Muscle of back (tissue), 3 donors: ENCODE measurements at regions not wholly inside any gene's neighbourhood (a gene's known extent, or its start where the extent isn't known, plus 50 kb on each side); places are given as distances from the start of the nearest gene placed in this dataset.
"Not testable (repeated sequence)": the region's sequence is repeated elsewhere in the genome, so short reads cannot be mapped to it uniquely, and the experiment has no call there.

Experiments
- DNase-seq, 3 donors: peaks; one replicate each; pipeline versions ENCODE4 v3.0.0 to v3.0.0-alpha.2; 2013

DNA sequence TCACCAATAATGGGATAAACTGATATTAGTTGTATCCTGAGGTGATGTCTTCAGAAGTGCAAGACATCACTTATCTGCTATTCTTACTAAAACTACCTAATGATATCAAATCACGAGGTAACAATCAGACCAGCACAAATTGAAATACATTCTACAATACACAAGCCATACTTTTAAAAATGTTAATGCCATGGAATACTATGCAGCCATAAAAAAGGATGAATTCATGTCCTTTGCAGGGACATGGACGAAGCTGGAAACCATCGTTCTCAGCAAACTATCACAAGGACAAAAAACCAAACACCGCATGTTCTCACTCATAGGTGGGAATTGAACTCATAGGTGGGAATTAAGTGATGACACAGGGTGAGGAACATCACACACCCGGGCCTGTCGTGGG lies 129.3 kb downstream of the SST start:
- no peak for DNase-seq

DNA sequence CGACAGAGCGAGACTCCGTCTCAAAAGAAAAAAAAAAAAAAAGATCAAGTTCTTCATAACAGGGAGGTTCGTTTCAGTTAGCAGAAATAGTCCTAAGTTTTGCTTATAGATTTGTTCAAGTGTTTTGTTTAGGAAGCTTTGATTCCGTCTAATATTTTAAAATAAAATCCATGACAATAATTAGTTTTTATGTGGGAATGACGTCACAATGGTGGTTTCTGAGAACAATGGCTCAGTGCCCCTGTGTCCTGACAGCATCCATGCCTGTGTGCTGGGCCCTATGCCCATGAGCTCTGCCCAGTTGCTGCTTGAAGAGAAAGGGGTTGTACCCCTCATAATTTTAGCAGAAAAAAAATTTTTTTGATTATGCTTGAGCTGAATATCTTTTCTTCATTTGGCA lies 134.0 kb downstream of the SST start:
- DNase-seq = no peak

DNA sequence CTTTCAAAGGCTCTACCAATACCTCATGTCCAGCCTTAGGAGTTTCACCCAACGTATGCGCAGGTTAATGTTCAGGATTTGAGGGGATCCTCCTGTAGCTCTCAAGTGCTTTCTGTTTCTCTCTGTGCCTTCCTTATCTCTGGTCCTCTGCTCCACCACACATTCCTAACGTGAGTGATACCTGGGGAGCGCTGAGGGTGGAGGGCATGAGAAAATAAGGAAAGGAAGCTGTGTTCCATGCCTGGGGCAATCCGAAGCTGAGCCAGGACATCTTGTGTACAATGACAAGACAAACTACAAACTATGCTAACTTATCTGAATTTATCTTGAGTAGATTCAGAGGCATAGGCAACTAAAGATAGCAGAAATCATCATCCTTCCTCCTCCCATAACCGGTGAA lies 136.4 kb downstream of the SST start:
- DNase-seq = no peak

DNA sequence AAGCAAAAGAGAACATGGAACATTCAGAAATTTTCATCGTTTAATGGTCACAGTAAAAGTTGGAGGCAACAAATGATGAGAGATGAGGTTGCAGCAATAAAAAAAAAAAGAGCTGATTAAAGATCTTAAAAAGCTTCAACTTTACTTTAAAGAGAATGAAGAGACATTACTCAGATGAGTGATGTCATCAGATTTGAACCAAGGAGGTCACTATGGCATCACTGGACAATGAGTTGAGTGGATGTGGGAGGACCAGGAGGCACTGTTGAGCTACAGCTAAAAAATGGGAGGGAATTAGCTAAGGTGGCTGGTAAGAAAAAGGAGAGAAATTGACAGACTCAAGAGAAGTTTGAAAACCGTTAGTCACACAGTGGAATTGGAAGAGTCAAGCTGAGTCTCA lies 138.4 kb downstream of the SST start:
- no peak for DNase-seq

DNA sequence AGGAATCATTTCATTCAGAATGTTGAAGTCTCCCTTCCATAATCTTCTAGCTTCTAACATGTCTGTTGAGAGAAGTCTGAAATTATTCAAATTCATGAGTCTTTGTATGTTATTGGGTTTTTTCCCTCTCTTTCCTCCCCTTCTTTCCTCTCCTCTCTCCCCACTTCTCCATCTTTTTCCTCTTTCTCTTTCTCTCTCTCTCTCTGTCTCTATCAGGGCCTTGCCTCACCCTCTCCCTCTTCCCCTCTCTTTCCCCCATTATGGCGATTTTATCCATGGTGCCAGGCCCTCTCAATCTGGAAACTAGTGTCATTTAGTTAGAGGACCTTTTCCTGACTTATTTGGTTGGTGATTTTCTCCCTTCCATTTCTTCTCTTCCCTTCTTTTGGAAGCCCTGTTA lies 147.3 kb downstream of the SST start:
- DNase-seq = no peak

DNA sequence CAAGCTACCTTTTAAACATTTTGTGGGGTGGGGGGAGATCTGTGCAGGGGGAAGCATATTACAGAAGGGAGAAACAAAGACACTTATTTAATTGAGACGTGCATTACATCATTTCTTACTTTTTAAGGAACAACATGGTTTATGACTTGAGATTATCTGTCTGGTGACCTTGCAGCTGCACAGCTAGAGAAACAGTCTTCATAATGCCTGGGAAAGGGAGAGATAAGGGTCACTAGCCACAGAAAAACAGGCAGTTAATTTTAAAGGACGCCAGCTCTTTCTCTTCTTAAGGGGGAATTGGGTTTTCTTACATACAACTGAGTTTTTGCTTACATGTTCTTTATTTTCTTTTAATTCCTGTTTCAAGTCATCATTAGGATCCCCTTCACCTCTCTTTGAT lies 147.9 kb downstream of the SST start:
- peak in 2 of 3 donors; percentile 14 to 51 for DNase-seq

DNA sequence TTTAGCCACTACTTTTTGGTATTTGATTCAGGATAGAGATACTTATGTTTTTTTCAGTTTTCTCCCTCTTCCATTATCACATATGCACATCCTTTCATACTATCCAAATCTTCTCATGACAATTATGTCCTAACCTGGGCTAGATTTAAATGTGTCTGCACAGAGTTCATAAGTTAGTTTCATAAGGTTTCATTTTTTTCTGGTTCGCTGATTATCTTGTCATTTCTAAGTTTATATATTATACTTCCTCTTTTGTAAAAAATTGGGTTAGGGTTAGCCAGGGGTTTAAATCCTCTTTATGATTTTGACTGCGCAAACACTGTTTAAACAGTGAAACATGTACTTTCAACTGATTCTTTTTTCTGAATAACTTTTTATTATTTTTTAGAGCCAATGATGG lies 148.6 kb downstream of the SST start:
- peak in 1 of 3 donors; percentile 18 for DNase-seq

DNA sequence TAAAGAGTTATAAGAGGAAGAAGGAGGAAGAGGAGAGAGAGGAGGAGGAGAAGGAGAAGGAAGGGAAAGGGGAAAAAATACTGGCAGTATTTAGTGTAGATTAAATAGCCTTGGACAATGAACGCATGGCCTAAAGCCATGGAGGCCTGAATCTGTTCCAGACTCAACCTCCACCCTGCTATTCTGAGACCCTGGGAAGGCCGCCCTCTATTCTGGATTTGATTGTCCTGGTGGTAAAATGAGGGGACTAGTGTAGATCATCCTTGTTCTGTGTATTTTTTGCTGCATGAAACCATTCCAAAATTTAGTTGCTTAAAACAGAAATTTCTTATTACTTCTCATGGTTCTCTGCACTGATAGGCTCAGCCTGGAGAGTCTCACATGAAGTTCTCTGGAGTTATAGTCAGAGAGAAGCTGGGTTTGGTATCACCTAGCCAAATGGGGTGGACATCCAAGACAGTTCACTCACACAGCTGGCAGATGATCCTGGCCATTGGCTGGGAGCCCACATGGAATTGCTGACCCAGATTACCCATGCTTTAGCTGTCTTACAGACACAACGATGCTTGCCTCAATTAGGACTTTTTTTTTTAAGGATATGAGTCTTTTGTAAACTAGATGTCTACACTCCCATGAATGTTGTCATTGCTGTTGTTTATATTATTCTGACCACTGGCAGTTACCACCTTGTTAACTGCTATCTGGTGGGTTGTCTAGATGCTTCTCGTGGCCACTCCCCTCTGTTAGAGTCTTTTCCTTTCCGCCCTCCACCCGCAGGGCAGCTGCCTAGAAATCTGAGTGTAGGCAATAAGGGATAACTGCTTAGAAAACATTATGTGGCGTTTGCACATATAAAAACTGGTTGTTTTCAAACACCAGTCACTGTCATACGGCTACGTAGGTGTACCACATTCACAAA lies 149.9 kb downstream of the SST start:
- DNase-seq = peak in 2 of 3 donors; percentile 16 to 50

DNA sequence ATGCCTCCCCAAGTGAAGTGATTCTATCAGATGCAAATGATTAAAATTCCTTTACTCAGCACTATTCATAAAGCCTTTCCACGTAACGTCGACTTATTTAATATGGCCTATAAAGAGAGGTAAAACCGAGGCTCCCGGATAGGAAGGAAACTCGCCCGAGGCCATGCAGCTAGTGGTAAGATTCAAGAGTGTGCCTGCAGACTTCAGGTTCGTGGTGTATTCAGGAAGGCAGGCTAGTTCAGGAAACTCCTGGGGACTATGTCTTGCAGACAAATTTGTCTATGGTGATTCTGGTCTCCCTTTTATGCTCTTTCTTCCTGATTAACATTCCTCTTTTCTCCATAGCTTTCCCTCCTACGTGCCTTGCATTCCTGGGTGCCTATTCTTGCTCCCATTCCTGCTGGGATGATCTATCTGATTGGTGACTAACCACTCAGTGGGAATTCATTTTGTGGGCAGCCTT lies 150.7 kb downstream of the SST start:
- DNase-seq = peak in 2 of 3 donors; percentile 2 to 61

DNA sequence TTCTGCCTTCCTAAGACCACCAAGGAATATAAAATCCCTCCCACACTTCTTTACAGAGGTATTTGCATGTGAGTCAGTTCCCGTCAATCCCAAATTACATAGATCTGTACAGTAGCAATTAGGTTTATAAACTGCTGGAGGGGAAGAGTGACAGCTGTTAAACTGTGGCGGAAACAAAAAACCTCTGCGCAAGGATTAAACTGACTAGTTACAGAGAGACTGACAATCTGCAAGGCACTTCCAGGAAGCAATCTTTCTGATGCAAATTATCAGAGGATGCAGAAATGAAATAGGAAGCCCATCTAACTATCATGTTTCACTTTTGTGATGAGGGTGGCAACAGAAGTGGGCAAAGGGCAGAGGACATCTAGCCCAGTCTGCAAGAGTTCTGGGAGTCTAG lies 150.4 kb downstream of the RTP4 start:
- no peak for DNase-seq

DNA sequence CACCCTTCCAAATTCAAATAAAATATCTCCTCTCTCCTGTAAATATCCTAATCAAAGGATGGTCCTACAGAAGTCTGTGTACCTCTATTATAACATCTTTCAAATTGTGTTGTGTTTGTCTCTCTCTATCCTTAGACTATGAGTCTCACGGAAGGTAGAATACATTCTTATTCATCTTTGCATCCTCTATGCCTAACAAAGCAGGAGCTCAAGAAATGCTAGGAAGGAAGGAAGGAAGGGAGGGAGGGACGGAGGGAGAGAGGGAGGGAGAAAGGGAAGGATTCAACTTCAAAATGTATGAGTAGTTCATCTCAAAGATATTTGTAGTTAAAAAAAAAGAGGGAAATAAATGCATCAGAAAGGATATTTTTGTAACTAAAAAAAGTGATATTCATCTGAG lies 150.0 kb downstream of the RTP4 start:
- DNase-seq = no peak

DNA sequence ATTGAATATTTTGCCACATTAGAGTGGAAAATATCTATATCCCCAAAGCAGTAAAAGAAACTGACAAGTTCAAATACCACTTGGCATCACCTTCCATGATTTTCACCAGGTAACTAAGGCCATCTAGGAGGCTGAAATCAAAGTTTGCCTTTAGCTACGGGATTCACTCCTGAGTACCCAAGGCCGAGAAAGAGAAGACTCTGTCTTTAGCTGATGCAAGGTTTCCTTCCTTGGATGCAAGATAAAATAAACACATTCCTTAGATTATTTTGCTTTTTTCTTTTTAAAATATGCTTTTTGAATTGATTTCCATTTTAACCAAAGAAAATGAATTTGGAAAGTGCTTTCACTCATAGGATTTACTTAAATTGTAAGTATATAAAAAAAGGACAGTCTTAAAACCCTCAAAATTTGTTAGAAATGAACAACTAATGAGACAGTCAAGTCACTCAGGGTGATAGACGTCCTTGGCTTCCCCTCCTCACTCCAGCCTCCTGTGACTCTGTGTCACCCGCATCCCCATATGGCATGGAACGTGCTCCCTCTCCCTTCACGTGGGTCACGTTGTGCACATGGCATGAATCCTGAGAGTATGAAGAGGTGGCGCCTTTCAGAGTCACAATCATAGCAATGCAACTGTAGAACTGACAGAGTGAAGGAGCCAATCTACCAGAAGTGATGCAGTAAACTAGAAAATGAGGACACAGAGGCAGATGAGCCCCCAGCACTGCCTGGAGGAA lies 148.4 kb downstream of the RTP4 start:
- no peak for DNase-seq

DNA sequence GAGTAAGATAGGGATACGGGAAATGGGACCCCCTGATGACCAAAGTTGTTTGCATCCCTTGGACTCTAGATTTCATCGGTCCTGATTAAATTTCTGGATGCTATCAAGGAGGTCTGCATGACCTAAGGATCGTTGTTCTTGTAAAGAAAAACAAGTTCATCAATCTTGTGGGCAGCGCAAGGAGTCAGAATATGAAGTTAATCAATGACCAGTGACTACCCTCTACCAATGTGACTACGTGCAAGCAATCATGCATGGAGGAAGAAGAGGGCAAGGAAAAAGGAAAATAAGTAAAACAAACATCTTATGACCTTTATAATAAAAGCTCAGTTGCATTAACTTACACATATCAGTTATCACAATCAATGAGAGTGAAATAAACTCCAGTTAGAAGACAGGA lies 139.7 kb downstream of the RTP4 start:
- no peak for DNase-seq

DNA sequence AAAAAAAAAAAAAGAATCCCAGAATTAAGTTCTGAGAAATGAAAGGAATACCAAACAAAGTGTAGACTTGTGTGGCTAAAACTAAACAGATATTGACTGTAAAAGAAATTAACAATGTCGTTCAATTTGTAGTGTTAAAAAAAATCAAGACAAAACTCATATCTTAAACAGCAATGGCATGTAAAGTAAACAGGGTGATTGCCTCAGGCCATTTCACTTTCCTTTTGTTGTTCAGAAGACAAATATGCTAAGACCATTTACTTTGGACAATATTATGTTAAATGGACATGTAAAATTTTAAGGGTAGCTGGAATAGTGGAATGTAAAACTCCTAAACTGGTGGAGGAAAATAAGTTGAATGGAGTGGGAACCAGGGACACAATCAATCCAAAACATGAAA lies 139.1 kb downstream of the RTP4 start:
- no peak for DNase-seq

DNA sequence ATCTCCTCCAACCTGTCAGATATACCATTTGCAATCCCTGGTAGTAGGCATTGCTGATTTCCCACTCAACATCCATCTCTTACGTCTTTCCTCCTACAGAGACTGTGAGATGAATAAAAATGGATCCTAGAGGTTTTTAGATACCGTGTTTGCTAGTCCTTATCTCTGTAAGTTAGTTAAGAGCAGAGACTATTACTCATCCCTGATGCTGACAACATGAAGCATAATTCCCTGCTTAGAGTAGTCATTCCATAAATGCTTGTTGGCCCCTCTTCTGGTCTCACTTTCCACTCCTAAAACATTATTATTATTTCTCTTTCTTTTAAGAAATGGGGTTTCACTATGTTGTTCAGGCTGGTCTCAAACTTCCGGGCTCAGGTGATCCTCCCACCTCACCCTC lies 136.2 kb downstream of the RTP4 start:
- no peak for DNase-seq

DNA sequence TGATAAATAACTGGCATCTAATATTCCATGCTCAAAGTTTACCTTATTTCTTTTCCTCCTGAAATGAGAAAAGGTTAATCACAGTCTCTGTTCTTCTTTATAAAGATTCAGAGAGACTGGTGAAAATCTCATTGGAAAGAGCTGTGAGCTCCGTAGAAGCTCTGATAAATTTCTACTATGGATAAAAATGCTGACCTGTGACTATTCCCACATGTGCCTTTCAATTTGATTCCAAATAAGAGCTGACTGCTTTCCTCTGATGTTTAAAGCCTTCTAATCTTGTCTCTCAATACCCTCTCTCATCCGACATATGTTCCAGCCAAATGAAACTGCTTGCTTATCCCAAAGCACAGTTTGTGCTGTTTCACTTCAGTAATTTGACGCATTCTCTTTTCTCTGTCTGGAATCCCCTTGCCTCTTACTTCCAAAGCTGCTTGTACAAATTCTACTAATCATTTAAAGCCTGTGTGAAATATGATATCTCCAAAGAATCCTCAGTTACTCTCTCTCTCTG lies 130.1 kb downstream of the RTP4 start:
- DNase-seq = no peak

DNA sequence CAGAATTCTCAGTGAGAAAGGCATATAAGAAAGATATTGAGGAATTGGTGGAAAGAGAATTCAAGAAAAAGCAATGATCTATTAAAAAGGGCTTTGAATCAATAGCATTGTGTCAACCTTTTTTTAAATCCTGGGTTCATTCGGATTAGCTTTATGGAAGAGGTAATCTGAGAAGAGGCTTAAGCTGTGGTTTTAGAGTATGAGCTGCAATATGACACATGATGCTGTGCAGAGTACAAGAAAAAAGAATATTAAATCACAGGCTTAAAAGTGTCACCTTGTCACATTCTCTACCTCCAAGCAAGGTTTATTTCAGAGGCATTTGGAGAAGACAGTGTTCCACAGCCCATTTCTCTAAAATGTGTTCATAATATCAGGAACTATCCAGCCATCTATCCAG lies 128.9 kb downstream of the RTP4 start:
- no peak for DNase-seq

DNA sequence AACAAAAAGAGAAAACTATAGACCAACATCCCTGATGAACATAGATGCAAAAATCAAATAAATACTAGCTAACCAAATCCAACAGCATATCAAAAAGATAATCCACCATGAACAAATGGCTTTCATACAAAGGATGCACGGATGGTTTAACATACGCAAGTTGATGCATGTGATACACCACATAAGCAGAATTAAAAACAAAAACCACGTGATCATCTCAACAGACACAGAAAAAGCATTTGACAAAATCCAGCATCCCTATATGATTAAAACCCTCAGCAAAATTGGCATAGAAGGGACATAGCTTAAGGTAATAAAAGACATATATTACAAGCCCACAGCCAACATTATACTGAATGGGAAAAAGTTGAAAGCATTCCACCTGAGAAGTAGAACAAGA lies 125.9 kb downstream of the RTP4 start:
- DNase-seq = not testable (repeated sequence)

DNA sequence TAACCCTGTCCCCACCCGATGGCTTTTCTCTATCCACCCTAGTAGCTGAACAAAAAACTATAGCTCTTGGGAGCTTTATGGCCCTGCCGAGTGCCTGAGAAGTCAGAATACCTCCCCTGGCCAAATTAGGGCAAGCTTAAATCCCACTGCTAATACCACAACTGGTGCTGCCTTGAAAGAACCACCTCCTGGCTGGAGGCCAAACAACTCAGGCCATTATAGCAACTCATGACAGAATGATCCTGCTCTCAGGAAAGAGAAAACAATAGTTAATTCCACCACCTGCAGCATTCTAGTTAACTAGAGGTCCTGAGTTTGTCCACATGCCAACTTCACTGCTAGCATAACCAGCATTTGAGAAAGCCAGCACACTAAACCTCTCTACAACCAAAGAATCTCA lies 123.2 kb downstream of the RTP4 start:
- no peak for DNase-seq

DNA sequence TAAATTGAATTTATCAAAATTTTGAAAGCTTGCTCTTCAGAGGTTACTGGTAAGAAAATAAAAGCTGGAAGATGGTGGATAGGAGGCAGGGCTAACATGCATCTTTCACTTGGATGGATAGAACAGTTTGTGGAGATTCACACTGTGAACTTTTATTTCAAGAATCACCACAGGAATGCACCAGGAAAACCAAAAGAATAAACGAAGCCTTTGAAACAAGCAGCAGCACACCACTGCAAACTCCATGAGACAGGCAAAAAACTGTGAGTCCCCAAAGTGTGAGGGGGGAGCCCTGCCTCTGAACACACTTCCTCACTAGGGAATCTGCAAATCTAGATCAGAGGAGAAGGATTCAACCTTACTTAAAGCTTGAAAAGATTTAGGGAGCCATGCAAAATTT lies 122.2 kb downstream of the RTP4 start:
- DNase-seq = no peak

DNA sequence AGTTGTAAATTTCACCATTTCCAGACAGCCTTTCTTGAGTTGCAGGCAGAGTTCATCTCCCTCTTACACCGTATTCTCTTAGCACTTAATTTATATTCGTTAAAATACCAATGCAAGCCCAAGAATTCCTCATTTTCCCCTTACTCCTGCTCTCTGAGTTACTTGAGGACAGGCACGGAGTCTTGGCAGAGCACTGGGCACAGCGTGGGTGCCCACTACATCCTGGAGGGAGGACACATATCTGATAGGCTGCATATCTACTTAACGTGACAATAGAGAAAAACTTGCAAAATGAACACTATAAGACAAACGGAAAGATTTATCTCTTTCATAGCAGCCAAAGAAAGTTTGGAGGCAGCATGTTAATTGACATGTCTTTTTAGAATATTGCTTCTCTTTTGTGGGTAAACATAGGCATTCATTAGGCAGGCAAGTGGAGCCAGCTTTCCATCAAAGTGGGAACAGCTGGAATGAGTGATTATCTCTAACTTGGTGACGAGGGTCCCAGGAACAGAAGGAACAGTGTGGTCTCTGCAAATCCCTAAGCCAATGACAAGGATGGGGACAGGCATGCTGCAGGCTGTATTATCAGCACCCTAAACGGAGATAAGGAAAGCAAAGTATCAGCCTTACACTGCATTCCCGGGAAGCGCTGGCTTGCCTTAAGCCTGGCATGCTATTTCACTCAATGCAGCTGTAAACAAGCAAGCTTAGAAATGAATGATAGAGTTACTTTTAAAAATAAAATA lies 116.5 kb downstream of the RTP4 start:
- no peak for DNase-seq

DNA sequence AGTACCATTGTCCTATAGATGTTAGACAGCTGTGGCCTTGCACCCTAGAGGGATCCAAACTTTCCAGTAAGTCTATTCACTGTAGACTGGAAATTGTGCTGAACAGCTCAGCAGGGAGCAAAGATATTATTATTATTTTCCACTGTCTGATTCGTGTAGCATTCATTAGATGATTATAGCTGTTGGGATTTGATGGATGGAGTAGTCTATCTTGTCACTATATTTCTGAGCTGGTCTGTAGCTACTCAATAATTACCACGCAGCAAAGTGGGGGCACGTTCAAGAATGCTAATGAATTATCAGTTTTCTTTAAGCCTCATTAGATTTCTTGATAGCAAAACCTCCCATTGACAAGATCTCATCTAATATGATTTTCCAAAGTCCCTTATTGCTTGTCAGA lies 113.2 kb downstream of the RTP4 start:
- DNase-seq = no peak
